ENCODE measurements at regions not wholly inside any gene's neighbourhood (a gene's known extent, or its start where the extent isn't known, plus 50 kb on each side); places are given as distances from the start of the nearest gene placed in this dataset.
A peak's percentile ranks its signal among the peaks of the same experiment; 100 is the strongest.

DNA sequence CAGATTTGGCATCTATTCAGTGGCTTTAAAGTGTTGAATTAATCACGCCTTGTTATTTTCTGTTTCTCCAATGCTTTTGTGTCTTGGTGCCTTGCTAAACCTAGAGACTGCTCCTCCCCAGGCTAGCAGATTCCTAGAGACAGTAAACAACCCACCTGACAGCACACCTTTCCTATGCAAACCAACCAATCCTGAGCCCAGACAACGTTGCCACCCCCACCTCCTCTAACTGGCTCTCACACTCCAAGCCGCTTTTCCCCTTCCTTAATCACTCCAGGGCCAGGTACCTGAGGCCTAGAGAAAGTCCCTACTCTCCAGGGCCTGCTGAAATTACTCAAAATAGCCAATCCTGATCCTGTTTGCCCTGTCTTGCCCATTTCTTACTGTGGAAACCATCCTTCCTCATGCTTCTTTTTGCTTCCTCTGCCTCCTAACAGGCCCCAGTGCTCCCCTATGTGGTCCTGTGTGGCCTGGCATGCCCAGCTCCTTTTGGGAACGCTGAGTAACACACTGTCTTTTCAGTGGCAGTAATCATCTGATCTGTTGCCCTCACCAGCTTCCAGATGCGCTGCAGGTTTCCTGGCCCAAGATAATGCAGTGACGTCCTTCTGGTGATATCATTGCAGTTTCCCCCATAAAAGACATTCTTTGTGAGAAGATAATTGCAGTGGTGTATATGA lies 53.4 kb downstream of the GAS1 start:
- no peak for DNase-seq (ENCODE audit: low spot score)

DNA sequence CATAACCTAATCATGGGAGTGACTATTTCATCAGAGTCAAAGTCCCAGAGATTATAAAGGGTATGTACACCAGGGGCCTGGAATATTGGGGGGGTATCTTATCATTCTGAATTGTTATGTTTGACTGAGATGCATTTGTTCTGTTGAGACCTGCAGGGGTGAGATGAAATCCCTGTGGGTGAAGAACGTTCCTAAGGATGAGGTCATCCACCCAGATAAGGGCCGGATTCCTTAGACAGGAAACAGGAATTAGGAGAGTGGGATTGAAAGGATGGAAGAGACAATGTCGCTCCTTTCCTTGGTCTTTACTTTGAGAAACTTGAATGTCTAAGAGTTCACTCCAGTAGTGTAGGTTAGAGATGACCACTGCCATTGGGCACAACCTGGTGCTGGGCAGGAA lies 54.7 kb downstream of the GAS1 start:
- no peak for DNase-seq (ENCODE audit: low spot score)

DNA sequence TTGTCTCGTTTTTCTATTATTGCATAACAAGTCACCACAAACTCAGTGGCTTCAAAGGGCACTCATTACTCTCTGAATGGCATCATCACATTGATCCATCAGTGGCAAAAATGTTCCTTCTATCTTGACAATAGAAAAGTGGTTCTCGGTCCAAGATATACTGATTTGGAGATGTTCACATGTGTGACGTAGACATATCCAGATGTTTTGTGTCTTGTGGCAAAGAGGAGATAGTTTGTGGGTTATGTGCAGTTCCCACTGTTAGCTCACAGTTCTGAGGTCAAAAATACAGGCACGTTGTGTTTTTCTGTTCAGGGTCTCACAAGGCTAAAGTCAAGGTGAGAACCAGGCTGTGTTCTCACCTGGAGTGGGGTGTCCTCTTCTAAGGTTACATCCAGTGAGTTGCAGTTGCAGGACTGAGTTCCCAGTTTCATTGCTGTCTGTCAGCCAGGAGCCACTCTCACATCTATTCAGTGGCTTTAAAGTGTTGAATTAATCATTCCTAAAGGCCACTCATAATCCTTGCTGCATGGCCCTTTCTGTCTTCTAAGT lies 55.3 kb downstream of the GAS1 start:
- DNase-seq (ENCODE audit: low spot score), result no peak

DNA sequence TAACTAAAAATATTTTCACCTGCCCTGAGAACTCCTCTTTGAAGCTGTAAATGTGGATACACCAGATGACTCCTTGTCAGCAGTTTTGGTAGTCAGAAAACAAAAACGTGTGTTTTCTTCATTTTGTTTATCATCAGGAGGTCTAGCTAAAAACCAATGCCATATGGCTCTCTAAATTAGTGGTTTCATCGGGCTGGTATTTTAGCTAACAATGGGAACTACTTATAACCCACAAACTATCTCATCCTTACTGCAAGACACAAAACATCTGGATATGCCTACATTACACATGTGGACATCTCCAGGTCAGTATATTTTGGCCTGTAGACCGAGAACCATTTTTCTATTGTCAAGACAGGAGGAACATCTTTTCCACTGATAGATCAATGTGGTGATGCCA lies 56.2 kb downstream of the GAS1 start:
- no peak for DNase-seq (ENCODE audit: low spot score)

DNA sequence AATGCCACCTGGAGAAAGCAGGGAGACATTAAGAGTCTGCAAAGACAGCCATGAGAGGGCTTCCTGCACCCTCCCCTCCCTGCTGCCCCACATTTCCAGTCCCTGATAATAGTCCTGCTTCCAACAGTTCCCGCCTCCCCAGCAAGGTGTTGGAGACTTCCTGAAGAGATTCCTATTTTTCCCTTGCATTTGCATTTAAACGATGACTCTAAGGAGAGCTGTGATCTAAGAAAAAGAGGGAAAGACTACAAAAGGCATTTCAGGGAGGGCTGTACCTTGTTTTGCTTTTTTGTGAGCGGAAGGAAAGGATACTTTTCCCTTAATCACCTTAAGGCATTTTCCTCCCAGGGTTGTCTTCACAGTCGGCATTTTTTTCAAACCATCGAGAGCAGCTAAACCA lies 62.1 kb downstream of the GAS1 start:
- no peak for DNase-seq (ENCODE audit: low spot score)

DNA sequence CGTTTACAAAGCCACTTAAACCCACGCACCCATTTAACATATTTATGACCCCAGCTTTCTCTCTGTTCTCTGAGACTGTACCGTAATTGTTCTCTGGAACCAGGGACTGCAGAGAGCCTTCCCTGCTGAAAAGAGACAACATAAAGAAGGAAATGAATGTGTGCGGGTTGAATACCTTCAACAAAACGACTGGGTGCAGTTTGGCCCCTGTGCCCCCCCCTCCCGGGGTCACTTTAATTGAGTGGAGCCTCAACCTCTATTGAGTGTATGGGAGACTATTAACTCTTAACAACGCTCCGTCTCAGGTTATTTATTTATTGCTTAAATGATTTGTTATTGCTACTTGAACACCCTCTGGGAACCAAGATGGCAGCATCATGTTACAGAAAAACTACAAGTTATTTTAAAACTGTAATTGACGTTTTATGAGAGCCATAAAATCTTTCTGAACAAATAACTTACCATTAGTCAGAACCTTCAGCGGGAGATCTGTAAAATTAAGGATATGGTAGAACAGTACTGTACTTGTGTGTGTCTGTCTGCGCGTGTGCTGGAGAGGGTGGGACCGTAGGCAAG lies 70.6 kb downstream of the GAS1 start:
- no peak for DNase-seq (ENCODE audit: low spot score)

DNA sequence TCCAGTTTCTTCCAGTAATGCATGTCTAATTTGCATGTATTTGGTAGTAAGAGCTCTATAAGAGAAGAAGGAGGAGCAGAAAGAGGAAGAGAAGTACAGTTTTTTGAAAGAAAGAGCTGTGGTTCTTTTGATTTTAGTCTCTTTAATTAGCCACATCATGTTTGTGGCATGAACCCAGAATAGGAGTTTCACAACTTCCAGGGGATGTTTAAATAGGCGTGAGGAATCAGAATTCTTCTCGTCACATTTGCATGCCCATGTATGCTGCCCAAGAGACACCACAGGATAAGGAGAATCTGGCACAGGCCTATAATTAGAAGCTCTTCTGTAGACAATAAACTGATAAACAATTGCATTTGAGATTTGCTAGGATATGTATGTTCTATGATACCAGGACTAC lies 78.7 kb downstream of the GAS1 start:
- DNase-seq (ENCODE audit: low spot score), result no peak

DNA sequence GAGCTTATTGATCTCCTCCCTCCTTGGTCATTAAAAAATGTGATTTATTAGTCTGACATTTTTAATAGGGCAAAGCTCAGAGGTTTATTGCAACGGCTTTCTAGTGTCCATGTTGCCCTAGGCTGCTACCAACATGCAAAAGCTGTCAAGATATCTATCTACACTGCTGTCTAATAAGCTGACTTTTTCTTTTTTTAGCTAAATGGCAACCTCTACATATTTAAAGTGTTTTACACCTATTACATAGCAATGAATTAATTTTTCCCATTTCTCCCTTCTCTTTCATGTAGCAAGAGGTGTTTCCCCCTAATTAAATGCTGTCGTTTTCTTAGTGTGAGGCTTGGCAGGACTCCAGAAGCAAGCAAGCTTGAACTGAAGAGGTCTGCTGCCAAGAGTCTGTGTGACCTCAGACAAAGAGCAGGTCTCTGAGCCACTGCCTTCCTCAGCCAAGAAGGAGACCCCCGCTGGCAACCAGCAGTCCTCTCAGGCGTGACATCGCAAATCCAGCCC lies 79.4 kb downstream of the GAS1 start:
- DNase-seq (ENCODE audit: low spot score), result no peak

DNA sequence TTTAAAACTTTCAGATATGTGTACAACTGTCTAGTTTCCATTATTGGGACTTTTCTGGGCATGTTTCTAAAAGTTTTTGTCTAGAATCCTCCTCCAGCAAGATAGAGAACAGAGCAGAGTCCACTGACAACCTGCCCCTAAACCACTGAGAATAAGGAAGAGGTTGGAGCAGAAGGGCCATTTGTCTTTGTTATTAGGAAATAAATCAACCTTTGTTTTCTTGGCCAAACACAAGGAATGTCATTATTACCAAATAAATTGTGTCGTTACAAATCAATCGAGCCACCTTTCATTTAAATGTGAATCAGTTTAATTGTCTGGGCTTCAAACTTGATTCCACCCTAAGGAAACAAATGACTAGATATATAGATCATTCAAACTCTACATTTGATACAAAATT lies 81.4 kb downstream of the GAS1 start:
- DNase-seq (ENCODE audit: low spot score), result no peak

DNA sequence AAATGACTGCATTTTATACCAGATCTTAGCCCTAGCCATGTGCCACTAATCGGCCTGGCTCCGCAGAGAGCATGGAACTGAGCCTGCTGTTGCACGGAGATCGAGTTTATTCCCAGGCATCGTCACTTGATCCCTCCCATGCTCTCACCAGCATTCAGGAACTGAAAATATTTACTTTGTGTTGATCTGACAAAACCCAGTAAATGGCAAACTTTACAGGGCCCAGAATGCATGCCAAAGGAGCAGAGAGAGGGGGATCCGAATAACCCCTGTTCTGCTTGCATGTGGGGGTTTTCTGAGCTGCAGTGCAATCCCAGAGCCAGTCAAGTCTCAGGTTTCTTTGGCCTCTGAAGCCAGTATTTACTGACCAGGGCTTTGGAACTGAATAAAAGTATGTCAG lies 87.3 kb downstream of the GAS1 start:
- DNase-seq (ENCODE audit: low spot score), result no peak

DNA sequence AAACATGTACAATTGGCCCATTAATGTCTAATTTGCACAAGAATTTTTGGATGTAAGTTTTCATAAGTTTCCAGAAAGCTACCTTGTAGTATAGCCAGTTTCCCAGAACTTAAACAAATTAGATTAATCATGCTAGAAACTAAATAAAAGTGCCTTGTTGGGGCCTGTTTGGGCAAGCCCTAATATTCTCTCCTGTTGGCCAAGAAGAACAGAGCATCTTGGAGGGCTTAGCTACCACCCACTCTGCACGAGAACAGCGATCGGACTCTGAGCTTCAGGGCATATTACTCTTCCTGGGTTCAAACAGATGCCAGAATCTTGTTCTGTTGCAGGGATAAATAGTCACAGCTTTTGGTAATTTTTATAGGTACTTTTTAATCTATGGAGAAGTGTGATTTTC lies 88.2 kb downstream of the GAS1 start:
- no peak for DNase-seq (ENCODE audit: low spot score)

DNA sequence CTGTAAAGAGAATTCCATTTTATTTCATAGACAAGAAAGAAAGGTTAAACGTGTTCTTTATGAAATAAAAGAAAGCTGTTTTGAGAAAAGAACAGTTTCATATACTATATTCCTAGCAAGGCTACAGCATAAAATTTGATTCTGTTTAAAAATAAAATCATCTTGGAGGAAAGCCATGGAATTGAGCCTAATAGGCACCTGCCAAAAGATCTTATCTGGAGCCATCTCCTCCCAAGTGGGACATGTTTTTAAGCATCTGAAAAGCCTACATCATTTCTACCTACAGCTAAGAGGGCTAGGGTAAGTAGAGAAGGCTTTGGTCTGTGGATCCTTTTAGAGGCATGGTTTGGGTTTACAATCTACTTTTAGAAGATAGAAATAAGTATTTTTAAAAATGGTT lies 89.3 kb downstream of the GAS1 start:
- no peak for DNase-seq (ENCODE audit: low spot score)

DNA sequence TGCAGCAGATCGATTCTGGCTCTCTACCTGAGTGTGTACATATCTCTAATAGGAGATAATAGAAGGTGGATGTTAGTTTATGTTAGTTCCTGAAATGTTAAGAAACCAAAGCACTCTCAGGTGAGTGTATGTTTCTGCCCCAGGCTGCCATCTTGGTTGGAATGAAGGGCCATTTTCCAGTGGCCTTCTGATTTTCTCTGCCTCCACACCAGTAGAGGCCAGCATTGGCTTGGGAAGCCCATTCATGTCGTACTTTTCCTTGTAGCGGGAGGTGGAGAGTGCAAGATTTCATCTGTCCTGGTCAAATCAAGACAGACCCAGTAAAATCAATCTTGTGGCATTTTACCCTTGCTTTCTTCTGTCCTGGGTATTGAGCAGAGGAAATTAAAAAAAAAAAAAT lies 91.0 kb downstream of the GAS1 start:
- DNase-seq (ENCODE audit: low spot score), result no peak

DNA sequence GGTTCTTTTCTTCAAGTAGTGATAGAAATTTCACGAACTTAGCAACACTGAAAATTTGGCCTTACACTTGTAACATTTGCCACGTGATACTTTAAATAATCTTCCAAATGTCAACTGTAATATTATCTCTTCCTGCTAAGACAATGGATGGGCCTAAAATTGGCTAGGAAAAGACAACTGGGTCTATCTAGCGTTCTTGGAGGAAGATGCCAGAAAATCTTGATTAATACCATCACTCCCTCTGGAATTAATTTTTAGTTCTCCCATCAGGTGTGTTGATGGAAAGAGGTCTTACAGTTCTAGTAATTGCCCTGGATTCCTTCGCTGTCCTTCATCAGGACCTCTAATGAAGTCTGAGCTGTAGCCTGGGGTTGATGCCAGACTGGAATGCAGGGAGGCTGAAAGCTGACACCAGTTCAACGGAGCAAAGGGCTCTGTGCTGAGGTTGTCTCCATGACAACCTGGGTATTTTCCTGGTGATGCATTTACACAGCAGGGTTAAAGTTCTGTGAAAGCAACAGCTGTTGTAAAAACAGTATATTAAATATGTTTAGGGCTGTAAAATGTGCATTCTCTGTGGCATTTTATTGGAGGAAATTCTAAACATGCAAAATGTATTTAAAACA lies 92.3 kb downstream of the GAS1 start:
- DNase-seq (ENCODE audit: low spot score), result peak; percentile 71

DNA sequence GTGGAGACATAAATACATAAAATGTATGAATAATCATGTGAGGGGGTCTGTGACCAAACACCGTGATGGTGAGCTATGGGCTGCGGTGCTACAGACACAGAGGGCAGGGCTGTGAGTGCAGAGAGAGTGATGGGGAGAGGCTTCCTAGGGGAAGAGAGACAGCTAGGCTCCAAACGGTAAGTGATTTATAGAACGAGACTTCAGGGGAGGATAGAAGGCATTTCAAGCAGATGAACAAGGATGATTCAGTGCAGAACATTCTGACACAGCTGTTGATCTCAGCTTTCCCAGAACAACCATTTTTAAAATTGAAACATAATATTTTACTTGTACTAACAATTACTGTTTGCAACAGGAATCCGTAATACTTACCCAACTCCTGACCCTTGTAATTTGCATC lies 100.7 kb downstream of the GAS1 start:
- peak; percentile 38 for DNase-seq (ENCODE audit: low spot score)

DNA sequence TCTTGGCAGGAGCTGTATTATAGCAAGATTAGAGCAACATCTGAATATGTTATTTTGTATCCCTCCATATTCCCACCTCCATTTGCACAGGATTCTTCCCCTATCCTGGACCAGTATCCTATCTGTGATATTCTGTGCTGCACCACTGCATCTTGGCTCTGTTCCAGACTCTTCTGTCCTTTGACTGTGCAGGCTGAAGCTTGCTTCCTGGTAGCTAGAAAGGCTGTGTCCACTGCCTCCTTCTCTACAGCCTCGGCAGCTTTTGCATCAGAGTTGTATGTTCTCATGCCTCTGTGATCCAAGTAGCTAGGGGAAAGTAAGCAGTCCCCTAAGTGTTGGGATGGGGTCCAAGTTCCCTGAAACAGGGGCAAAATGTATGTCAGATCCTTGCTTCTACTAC lies 104.1 kb downstream of the GAS1 start:
- DNase-seq (ENCODE audit: low spot score), result peak; percentile 69

DNA sequence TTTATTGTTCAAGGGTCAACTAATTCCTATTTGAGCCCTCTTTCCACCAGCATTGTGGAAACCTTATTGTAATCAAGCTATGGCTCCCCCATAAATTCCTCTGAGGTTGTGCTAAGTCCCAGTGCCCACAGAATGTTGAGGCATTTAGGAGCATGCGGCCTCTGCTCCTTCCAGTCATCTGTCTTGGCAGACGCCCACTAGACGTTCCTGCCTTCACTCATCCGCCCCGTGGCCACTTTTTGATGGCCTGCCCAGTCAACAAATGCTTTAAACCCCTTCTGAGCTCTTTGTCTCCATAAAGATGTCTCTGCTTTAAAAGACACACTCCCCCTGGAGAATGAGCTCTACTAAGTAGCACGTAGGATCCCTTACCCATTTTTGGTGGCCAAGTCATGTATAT lies 104.7 kb downstream of the GAS1 start:
- peak; percentile 72 for DNase-seq (ENCODE audit: low spot score)

DNA sequence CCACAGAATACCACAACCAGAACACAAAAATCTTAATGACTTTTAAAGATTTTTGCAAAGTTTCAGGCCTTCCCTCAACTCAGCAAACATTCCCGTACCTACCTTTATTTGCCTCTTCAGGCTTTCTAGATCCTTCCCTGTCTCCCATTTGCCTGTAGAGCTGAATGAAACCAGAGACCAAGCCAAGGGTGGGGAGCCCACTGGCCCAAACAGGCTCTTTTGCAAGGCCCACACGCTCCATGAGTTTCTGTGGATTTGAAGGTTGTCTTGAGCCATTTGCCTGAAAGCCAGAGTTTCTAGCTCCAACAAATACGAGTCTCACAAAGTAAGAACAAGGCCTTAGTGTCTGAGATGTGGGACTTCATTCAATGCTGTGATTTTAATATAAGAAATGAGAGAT lies 107.8 kb downstream of the GAS1 start:
- no peak for DNase-seq (ENCODE audit: low spot score)

DNA sequence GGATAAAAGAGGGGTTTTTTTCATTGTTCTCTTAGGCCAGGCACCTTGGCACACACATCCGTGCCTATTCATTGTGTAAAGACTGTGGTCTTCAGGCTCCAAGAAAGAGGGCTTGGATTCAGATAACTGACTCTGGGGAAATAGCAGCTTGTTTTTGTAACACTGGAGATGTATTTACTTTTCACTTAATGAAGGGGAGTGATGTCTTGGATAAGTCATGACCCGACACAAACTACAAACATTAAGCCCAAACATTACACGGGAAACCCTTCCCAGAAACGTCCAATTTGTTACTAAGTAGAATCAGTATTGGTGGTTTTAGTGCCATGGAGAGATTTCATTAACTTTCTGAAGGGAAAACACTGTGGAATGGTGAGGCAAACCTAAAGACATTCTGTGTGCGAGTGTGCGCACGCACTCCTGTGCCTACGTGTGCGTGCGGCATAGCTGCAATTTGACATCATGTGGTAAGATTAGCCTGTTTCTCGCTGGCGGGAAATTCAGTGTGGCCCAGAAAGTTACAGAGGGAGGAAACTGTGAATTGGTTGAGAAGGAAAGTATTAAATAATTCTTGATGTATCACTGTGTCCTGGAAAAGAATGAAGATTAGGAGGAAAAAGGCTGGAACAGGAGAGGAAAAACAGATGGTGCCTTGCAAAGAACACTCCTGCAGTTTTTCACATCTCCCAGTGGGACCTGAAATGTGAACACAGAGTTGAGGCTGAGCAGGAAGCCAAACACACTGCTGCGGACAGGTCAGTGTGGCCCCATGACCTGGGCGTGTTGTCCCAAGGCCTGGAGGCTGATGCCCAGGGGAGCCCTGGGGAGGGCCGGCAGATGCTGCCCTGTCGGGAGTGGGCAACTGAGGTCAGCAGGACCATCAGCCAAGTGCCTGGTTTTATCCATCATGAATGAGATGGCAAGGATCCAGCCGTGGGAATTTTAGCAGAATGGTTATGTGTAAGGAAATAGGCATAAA lies 108.5 kb downstream of the GAS1 start:
- DNase-seq (ENCODE audit: low spot score), result no peak

DNA sequence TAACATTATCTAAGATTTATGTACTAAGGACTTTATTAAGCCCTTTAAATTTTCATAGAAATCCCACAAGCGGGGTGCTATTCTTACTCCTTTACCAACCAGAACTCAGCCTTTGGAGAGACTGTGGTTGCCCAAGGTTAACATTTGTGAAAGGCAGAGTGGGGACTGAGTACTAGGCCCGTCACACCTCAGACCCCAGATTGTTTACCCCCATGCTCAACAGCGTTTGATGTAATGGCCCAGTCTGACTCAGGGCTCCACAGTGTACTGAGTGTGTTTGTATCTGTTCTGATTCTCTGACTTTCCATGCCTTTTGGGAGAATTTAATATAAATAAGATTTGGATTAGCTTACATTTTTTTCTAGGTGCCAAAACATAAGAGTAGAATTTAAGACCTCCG lies 110.0 kb downstream of the GAS1 start:
- DNase-seq (ENCODE audit: low spot score), result no peak

DNA sequence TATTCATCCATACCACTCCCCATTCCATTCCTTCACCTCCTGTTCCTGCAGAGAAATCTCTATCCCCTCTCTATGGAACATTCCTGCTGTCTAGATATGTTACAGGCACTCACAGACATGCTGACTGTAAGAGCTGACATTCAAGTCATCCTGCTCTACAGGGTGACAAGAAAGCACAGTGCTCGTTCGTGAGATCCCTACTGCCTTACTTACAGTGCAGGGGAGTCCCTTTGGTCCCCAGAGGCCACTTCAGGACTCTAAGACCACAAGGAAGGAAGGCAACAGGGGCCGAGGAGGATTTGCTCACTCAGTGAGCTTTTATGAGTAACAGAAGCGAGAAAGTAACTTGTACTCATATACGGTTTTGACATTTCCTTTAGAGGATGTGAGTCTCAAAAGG lies 110.5 kb downstream of the GAS1 start:
- peak; percentile 38 for DNase-seq (ENCODE audit: low spot score)

DNA sequence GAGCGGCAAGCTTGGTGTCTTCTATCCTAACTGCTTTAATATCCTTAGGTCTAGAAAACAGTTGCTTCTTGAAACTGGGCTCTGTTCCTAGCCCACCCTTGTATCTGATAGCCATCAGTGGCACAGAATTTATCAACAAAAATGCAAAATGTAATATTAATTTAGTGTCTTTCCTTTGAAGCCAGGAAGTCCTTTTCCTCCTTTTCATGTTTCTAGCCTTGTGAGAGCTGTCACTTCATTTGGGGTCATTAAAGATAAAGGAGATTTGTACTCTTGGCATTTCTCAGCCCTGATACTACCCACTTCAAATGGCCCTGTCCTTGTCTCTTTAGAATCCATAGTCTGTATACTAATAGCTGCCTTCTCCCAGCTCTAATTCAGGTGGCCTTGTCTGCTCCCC lies 111.0 kb downstream of the GAS1 start:
- DNase-seq (ENCODE audit: low spot score), result no peak

Data from umbilical cord (tissue), 1 donor.